C4-2B (cell line): ENCODE measurements at regions not wholly inside any gene's neighbourhood (a gene's known extent, or its start where the extent isn't known, plus 50 kb on each side); places are given as distances from the start of the nearest gene placed in this dataset.
"Not testable (repeated sequence)": the region's sequence is repeated elsewhere in the genome, so short reads cannot be mapped to it uniquely, and the experiment has no call there.

Experiments
- H3K27ac ChIP-seq: fragments of 450-650 bp; 2 replicates; pipeline ENCODE4 v1.5.1; 2017
- ZFX ChIP-seq: fragments of 450-650 bp; IDR thresholded peaks from 2 replicates; pipeline ENCODE4 v1.6.1; 2017
- TF ChIP-seq, protein P1 (sequence below): fragments of 450-650 bp; conservative IDR thresholded peaks from 2 replicates; pipeline ENCODE4 v1.5.1; 2017; ENCODE audit warnings: mild to moderate bottlenecking

DNA sequence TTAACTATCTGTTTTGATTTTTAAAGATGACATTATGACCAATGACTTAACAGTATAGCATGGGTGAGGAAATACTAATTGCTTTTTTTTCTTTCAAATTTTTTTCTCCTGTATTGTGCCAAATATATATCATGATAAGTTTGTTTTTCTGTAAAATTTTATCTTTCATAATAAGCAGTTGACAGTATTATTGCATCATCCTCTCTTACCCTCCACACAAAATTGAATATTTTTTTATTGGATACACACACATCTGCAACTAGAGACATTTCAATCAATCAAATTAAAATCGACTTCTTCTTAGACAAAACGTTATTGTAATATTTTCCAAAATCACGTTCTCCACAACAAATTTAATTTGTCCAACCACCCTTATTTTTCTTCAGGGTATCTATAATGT lies 330.4 kb upstream of the BRINP3 start:
- H3K27ac ChIP-seq = no peak overlapping the region
- TF ChIP-seq, protein P1, sequence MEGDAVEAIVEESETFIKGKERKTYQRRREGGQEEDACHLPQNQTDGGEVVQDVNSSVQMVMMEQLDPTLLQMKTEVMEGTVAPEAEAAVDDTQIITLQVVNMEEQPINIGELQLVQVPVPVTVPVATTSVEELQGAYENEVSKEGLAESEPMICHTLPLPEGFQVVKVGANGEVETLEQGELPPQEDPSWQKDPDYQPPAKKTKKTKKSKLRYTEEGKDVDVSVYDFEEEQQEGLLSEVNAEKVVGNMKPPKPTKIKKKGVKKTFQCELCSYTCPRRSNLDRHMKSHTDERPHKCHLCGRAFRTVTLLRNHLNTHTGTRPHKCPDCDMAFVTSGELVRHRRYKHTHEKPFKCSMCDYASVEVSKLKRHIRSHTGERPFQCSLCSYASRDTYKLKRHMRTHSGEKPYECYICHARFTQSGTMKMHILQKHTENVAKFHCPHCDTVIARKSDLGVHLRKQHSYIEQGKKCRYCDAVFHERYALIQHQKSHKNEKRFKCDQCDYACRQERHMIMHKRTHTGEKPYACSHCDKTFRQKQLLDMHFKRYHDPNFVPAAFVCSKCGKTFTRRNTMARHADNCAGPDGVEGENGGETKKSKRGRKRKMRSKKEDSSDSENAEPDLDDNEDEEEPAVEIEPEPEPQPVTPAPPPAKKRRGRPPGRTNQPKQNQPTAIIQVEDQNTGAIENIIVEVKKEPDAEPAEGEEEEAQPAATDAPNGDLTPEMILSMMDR = no peak
- TF ChIP-seq ZFX = no peak

DNA sequence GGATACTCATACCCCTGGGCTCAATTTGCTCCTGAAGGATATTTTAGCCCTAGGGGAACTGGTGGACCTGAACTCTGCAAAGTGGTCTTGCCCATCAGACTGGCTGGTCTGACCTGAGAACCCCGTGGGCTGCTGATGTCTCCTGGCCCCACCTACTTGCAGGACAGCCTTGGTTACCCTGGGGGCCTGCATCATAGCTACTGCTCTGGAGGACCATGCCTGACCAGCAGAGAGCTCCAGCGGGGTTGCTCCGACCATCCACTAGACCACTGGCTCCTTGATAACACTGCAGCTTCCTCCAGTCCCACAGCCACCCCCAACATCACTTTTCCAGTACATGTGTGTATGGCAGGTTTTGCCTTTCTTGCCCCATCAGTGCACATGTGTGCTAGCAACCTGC lies 331.6 kb upstream of the BRINP3 start:
- TF ChIP-seq, protein P1 = no peak
- no peak overlapping the region for H3K27ac ChIP-seq

DNA sequence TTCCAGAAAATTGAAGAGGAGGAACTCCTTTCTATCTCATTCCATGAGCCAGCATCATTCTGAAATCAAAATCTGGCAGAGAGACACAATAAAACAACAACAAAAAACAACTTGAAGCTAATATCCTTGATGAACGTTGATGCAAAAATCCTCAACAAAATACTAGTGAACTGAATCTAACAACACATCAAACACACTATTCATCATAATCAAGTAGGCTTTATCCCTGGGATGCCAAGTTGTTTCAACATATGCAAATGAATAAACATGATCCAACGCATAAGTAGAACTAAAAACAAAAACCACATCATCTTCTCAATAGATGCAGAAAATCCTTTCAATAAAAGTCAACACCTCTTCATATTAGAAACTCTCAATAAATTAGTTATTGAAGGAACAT lies 335.3 kb upstream of the BRINP3 start:
- H3K27ac ChIP-seq = no peak overlapping the region
- TF ChIP-seq, protein P1 = no peak
- no peak for TF ChIP-seq ZFX

DNA sequence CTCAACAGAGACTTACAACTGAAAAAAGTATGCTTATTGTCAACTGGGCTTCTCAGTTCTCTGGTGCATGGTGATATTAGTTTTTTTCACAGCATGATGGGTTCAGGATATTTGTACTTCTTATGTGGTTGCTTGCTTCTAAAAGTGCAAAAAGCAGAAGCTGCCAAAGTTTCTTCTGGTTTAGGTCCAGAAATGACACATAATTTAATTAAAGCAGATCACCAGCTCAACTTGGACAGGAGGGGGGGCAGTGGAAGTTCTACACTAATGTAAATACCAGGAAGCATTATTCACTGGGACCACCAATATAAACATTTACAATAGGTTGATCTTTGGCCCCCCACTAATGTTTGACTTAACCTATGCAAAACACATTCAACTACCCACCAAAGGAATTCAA lies 354.8 kb upstream of the BRINP3 start:
- H3K27ac ChIP-seq = no peak overlapping the region
- TF ChIP-seq, protein P1 = no peak
- TF ChIP-seq ZFX = no peak

DNA sequence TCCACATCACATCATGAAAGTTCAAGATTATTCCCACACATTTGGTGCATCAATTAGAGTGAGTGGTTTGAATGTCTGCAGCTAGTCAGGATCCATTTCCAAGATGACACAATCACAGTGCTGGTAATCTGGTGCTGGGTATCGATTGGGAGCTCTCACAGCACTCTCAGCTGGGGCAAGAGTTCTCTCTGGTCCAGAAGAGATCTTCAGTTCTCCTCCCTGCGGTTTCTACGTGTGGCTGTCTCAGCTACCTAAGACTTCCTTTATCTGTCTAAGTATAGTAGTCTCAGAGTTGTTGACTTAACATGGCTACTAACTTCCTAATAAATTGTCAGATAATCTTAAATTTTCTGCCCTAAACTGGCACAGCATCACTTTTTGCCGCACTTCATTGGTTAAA lies 358.0 kb upstream of the BRINP3 start:
- H3K27ac ChIP-seq = no peak overlapping the region
- no peak for TF ChIP-seq ZFX
- TF ChIP-seq, protein P1 = no peak

DNA sequence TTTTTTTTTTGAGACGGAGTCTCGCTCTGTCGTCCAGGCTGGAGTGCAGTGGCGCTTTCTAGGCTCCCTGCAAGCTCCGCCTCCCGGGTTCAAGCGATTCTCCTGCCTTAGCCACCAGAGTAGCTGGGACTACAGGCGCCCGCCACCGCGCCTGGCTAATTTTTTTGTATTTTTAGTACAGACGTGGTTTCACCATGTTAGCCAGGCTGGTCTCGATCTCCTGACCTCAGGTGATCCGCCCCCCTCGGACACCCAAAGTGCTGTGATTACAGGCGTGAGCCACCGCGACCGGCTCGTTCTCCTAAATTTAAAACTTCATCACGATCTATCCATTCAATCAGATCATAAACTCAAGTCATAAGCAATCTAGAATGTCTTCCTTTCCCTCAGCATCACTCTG lies 359.5 kb upstream of the BRINP3 start:
- H3K27ac ChIP-seq = not testable (repeated sequence)

DNA sequence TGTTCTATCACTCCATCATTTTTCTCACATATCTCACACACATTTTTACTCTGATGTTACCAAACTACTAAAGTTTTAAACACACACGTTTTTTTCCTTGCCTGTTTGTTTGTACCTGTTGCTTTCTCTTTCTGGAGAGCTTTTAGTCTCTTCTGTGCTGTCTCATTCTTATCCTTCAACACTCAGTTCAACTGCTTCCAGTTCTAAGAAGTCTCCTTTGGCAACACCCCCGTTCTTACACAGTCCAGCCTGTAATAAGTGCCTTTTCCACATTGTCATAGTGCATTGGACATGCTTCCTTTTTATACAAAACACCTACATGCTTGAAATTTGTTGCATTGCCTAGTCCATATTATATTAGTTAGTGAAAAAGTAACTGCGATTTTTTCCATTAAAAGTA lies 360.2 kb upstream of the BRINP3 start:
- TF ChIP-seq ZFX = no peak
- TF ChIP-seq, protein P1 = no peak

DNA sequence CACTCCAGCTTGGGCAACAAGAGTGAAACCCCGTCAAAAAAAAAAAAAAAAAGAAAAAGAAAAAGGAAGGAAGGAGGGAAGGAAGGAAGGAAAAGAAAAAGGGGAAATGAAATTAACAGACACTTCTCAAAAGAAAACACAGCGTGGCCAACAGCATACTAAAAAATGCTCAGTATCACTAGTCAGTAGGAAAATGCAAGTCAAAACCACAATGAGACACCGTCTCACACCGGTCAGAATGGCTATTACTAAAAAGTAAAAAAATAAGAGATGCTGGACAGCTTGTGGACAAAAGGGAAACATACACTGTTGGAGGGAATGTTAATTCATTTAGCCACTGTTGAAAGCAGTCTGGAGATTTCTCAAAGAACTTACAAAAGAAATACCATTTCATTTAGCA lies 369.5 kb upstream of the BRINP3 start:
- no peak overlapping the region for H3K27ac ChIP-seq
- TF ChIP-seq ZFX = no peak
- TF ChIP-seq, protein P1 = no peak

More for the DNA sequence above, 360.2 kb upstream of the BRINP3 start:
- H3K27ac ChIP-seq = no peak overlapping the region
